CD14-positive monocyte (primary cell): ENCODE measurements at regions not wholly inside any gene's neighbourhood (a gene's known extent, or its start where the extent isn't known, plus 50 kb on each side); places are given as distances from the start of the nearest gene placed in this dataset.

Source experiments
- DNase-seq, 3 donors: peaks; one replicate each; pipeline ENCODE4 v3.0.0-alpha.2; 2011 to 2022
- H2AFZ ChIP-seq: 2 replicates; pipeline ENCODE4 v1.6.0; 2012; ENCODE audit warnings: mild to moderate bottlenecking, low read depth, low read length, inconsistent platforms; ENCODE audit not compliant: insufficient read depth, poor library complexity, severe bottlenecking
- H3K27ac ChIP-seq, 2 donors: 1 replicate in 1 of 2; 2 replicates in 1 of 2; pipeline ENCODE4 v1.5.1; 2012 to 2013; ENCODE audit warnings: low read length in 2 of 2, control low read depth in 1 of 2, inconsistent platforms in 1 of 2, low read depth in 1 of 2, mild to moderate bottlenecking in 1 of 2
- H3K27me3 ChIP-seq, 2 donors: one replicate each; pipeline versions ENCODE4 v1.6.0 to v1.6.1; 2011 to 2013; ENCODE audit warnings: low read length in 2 of 2; ENCODE audit not compliant: control insufficient read depth in 2 of 2, insufficient read depth in 2 of 2
- H3K36me3 ChIP-seq, 2 donors: replicated peaks in 1 of 2; 1 replicate in 1 of 2; 2 replicates in 1 of 2; pipeline versions ENCODE4 v1.5.1 to v1.6.1; 2012 to 2013; ENCODE audit warnings: low read length in 2 of 2, control low read depth in 1 of 2, inconsistent platforms in 1 of 2, mild to moderate bottlenecking in 1 of 2; ENCODE audit not compliant: insufficient read depth in 2 of 2, control insufficient read depth in 1 of 2
- H3K4me1 ChIP-seq, 2 donors: 1 replicate in 1 of 2; 2 replicates in 1 of 2; pipeline versions ENCODE4 v1.5.1 to v1.6.1; 2012 to 2013; ENCODE audit warnings: low read length in 2 of 2, control low read depth in 1 of 2, inconsistent platforms in 1 of 2, mild to moderate bottlenecking in 1 of 2, moderate library complexity in 1 of 2; ENCODE audit not compliant: insufficient read depth in 2 of 2, control insufficient read depth in 1 of 2
- H3K4me2 ChIP-seq: replicated peaks from 2 replicates; pipeline ENCODE3; 2012; ENCODE audit warnings: low read length, moderate library complexity, mild to moderate bottlenecking; ENCODE audit not compliant: poor library complexity, severe bottlenecking; ENCODE audit errors: extremely low read depth
- H3K4me3 ChIP-seq, 3 experiments: fragments of 200-600 bp in 1 of 3; sonication (generic) in 1 of 3; replicated peaks in 1 of 3; 1 replicate in 2 of 3; 2 replicates in 1 of 3; pipeline ENCODE4 v1.5.1; 2011 to 2013; ENCODE audit warnings: low read length in 3 of 3, mild to moderate bottlenecking in 3 of 3, control low read depth in 2 of 3, low read depth in 2 of 3, inconsistent platforms in 1 of 3, moderate library complexity in 1 of 3
- H3K79me2 ChIP-seq: 2 replicates; pipeline ENCODE4 v1.6.0; 2012; ENCODE audit warnings: mild to moderate bottlenecking, control low read depth, inconsistent platforms, low read length, moderate library complexity; ENCODE audit not compliant: insufficient read depth
- H3K9ac ChIP-seq: 2 replicates; pipeline ENCODE4 v1.6.0; 2017; ENCODE audit warnings: low read length, mild to moderate bottlenecking; ENCODE audit not compliant: insufficient read depth, poor library complexity, severe bottlenecking
- H3K9me3 ChIP-seq, 2 donors: replicated peaks in 1 of 2; 1 replicate in 1 of 2; 2 replicates in 1 of 2; pipeline versions ENCODE4 v1.5.1 to v1.6.1; 2012 to 2013; ENCODE audit warnings: low read length in 2 of 2, control low read depth in 1 of 2; ENCODE audit not compliant: control insufficient read depth in 1 of 2, insufficient read depth in 1 of 2
- H4K20me1 ChIP-seq: 2 replicates; pipeline ENCODE4 v1.6.0; 2012; ENCODE audit warnings: mild to moderate bottlenecking, low read length, control low read depth, moderate library complexity; ENCODE audit not compliant: insufficient read depth
- H3K27ac Mint-ChIP-seq, 7 donors: one replicate each; pipeline ENCODE4 v1.8.0; 2020; ENCODE audit warnings: mild to moderate bottlenecking in 7 of 7, mixed read lengths in 7 of 7, moderate library complexity in 6 of 7, inconsistent platforms in 2 of 7
- H3K27me3 Mint-ChIP-seq, 3 donors: one replicate each; pipeline ENCODE4 v1.8.0; 2021 to 2022; ENCODE audit warnings: low read depth in 3 of 3, mild to moderate bottlenecking in 3 of 3, mixed read lengths in 3 of 3, moderate library complexity in 3 of 3, inconsistent platforms in 1 of 3
- H3K36me3 Mint-ChIP-seq, 2 donors: one replicate each; pipeline ENCODE4 v1.8.0; 2020; ENCODE audit warnings: mixed read lengths in 2 of 2, inconsistent platforms in 1 of 2, mild to moderate bottlenecking in 1 of 2
- H3K4me1 Mint-ChIP-seq: one replicate; pipeline ENCODE4 v1.8.0; 2020; ENCODE audit warnings: mild to moderate bottlenecking, mixed read lengths
- H3K4me3 Mint-ChIP-seq, 2 donors: one replicate each; pipeline ENCODE4 v1.8.0; 2020; ENCODE audit warnings: mild to moderate bottlenecking in 2 of 2, mixed read lengths in 2 of 2, moderate library complexity in 1 of 2
- H3K9me3 Mint-ChIP-seq, 7 donors: one replicate each; pipeline ENCODE4 v1.8.0; 2020 to 2022; ENCODE audit warnings: mixed read lengths in 7 of 7, mild to moderate bottlenecking in 6 of 7, moderate library complexity in 6 of 7, inconsistent platforms in 2 of 7
- WGBS: methylation state at CpG from one replicate; pipeline ENCODE4 v1.1.5; 2013; ENCODE audit warnings: missing lambda C conversion rate; ENCODE audit not compliant: insufficient coverage; 5-methylcytosine and 5-hydroxymethylcytosine counted together
- intact Hi-C, 2 donors: fragments of 100-400 bp; cut with micrococcal nuclease; formaldehyde crosslinking; loops; one replicate each; pipeline versions ENCODE4 v1.15.0 to v1.15.1; 2023
- TF ChIP-seq, protein P1 (sequence below): fragments of 200-600 bp; IDR thresholded peaks from one replicate; pipeline ENCODE4 v1.8.0; 2022; ENCODE audit warnings: antibody characterized with exemption, mild to moderate bottlenecking

DNA sequence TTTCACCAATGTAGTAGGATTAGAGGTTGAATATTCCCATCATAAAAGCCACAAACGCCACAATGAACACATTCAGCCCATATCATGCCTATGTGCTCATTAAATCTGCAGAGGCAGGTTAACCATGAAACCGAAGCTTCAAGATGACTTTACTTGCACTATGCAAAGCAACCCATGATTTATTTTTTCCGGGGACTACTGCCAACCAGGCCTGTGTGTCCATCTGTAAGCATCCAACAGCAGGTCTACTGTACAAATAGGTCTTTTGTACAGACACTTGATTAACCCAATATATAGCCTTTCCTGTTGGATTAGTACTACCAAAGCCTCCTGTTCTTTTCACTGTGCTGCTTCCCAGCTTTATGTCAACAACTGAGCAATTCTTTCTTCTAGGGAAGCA lies 104.9 kb upstream of the CDH10 start:
- no peak overlapping the region for H3K4me3 Mint-ChIP-seq
- Histone ChIP-seq H3K9ac (no peak overlapping the region), H2AFZ (no peak overlapping the region), H3K4me2 (no peak overlapping the region), H3K4me3 (no peak overlapping the region), H3K27ac (no peak overlapping the region), H3K9me3 (no peaks in the 10 kb centered on the region), H3K79me2 (no peaks in the 10 kb centered on the region), H3K36me3 (no peaks in the 10 kb centered on the region), H3K4me1 (no peaks in the 10 kb centered on the region), H4K20me1 (no peaks in the 10 kb centered on the region), H3K27me3 (no peaks in the 10 kb centered on the region)
- 92% methylated on average over 1 of the region's 3 CpGs for whole genome bisulfite sequencing
- intact Hi-C loops: no loop called here
- no peaks in the 10 kb centered on the region for H3K4me1 Mint-ChIP-seq
- TF ChIP-seq, protein P1, sequence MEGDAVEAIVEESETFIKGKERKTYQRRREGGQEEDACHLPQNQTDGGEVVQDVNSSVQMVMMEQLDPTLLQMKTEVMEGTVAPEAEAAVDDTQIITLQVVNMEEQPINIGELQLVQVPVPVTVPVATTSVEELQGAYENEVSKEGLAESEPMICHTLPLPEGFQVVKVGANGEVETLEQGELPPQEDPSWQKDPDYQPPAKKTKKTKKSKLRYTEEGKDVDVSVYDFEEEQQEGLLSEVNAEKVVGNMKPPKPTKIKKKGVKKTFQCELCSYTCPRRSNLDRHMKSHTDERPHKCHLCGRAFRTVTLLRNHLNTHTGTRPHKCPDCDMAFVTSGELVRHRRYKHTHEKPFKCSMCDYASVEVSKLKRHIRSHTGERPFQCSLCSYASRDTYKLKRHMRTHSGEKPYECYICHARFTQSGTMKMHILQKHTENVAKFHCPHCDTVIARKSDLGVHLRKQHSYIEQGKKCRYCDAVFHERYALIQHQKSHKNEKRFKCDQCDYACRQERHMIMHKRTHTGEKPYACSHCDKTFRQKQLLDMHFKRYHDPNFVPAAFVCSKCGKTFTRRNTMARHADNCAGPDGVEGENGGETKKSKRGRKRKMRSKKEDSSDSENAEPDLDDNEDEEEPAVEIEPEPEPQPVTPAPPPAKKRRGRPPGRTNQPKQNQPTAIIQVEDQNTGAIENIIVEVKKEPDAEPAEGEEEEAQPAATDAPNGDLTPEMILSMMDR: no peak
- peaks cover 0 to 5% (median 3%) of the 10 kb centered on the region in 7 donors for H3K9me3 Mint-ChIP-seq
- H3K27ac Mint-ChIP-seq: no peak overlapping the region
- no peaks in the 10 kb centered on the region for H3K36me3 Mint-ChIP-seq
- peaks cover 0 to 4% (median 0%) of the 10 kb centered on the region in 3 donors for H3K27me3 Mint-ChIP-seq
- DNase-seq: no peak

DNA sequence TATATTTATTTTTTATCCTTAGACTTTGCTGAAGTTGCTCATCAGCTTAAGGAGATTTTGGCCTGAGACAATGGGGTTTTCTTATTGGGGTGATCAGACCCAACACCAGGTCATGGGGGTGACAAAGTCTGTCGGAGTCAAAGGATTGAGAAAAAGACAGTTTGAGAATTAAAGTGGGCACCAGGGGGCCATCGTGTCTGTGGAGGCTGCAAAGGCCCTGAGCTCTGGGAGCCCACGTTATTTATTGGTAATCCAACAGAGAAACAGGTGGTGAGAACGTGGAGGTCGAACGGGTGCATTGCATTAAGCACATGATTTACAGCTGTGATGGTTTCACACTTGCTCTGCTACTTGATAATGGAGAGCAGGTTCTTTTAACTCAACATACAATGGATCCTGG lies 102.5 kb upstream of the CDH10 start:
- H3K9me3 ChIP-seq: no peaks in the 10 kb centered on the region
- H3K27me3 ChIP-seq: no peaks in the 10 kb centered on the region
- H3K4me1 ChIP-seq: no peaks in the 10 kb centered on the region
- no peaks in the 10 kb centered on the region for H3K36me3 ChIP-seq
- TF ChIP-seq, protein P1: no peak
- H4K20me1 ChIP-seq: no peaks in the 10 kb centered on the region
- peaks cover 0 to 5% (median 0%) of the 10 kb centered on the region in 7 donors for H3K9me3 Mint-ChIP-seq
- DNase-seq: no peak
- peaks cover 0 to 4% (median 0%) of the 10 kb centered on the region in 3 donors for H3K27me3 Mint-ChIP-seq
- H3K36me3 Mint-ChIP-seq: no peaks in the 10 kb centered on the region
- H3K4me3 ChIP-seq: no peak overlapping the region
- no peak overlapping the region for H3K4me3 Mint-ChIP-seq
- no peaks in the 10 kb centered on the region for H3K4me1 Mint-ChIP-seq
- no peaks in the 10 kb centered on the region for H3K79me2 ChIP-seq
- no peak overlapping the region for H3K4me2 ChIP-seq
- no peak overlapping the region for H2AFZ ChIP-seq
- H3K9ac ChIP-seq: no peak overlapping the region
- intact Hi-C loops: no loop called here
- H3K27ac Mint-ChIP-seq: peak overlapping the region in 1 of 7 donors; percentile 77
- 88% methylated on average over 3 of the region's 6 CpGs for WGBS
- no peak overlapping the region for H3K27ac ChIP-seq
